Endodermal cell (in vitro differentiated cells): ENCODE measurements at regions not wholly inside any gene's neighbourhood (a gene's known extent, or its start where the extent isn't known, plus 50 kb on each side); places are given as distances from the start of the nearest gene placed in this dataset.
A peak's percentile ranks its signal among the peaks of the same experiment; 100 is the strongest.

ENCODE experiments used
- DNase-seq: peaks from one replicate; pipeline ENCODE4 v3.0.0-alpha.2; 2017
- H3K27ac ChIP-seq: 2 replicates; pipeline ENCODE4 v1.5.1; 2013; ENCODE audit warnings: mild to moderate bottlenecking, low read depth, low read length, moderate library complexity
- H3K27me3 ChIP-seq: 2 replicates; pipeline ENCODE4 v1.6.1; 2013; ENCODE audit warnings: mild to moderate bottlenecking, low read length, moderate library complexity; ENCODE audit not compliant: insufficient read depth, control insufficient read depth, poor library complexity, severe bottlenecking
- H3K36me3 ChIP-seq: 2 replicates; pipeline ENCODE4 v1.7.0; 2013; ENCODE audit warnings: mild to moderate bottlenecking, low read length, moderate library complexity; ENCODE audit not compliant: control insufficient read depth, insufficient read depth
- H3K4me1 ChIP-seq: one replicate; pipeline ENCODE4 v1.7.0; 2013; ENCODE audit warnings: low read length; ENCODE audit not compliant: control insufficient read depth, insufficient read depth
- H3K4me3 ChIP-seq: 2 replicates; pipeline ENCODE4 v1.5.1; 2013; ENCODE audit warnings: mild to moderate bottlenecking, low read length, moderate library complexity
- H3K9ac ChIP-seq: 2 replicates; pipeline ENCODE4 v1.6.1; 2013; ENCODE audit warnings: mild to moderate bottlenecking, low read length, moderate library complexity; ENCODE audit not compliant: poor library complexity, severe bottlenecking; ENCODE audit errors: extremely low read depth
- H3K9me3 ChIP-seq: 2 replicates; pipeline ENCODE4 v1.6.1; 2013; ENCODE audit warnings: mild to moderate bottlenecking, low read length, moderate library complexity; ENCODE audit not compliant: control insufficient read depth
- H3K27ac Mint-ChIP-seq: 2 replicates; pipeline ENCODE4 v1.8.0; 2020; ENCODE audit warnings: mixed read lengths
- H3K27me3 Mint-ChIP-seq: 2 replicates; pipeline ENCODE4 v1.8.0; 2021; ENCODE audit warnings: mild to moderate bottlenecking, mixed read lengths; ENCODE audit not compliant: insufficient read depth
- H3K36me3 Mint-ChIP-seq: 2 replicates; pipeline ENCODE4 v1.8.0; 2020; ENCODE audit warnings: low read depth, mixed read lengths
- H3K4me1 Mint-ChIP-seq: 2 replicates; pipeline ENCODE4 v1.8.0; 2020; ENCODE audit warnings: mixed read lengths
- H3K4me3 Mint-ChIP-seq: 2 replicates; pipeline ENCODE4 v1.8.0; 2020; ENCODE audit warnings: mild to moderate bottlenecking, moderate library complexity, mixed read lengths
- H3K9me3 Mint-ChIP-seq: 2 replicates; pipeline ENCODE4 v1.8.0; 2020; ENCODE audit warnings: mild to moderate bottlenecking, mixed read lengths
- CTCF ChIP-seq: fragments of 200-600 bp; sonication (generic); conservative IDR thresholded peaks from 2 replicates; pipeline ENCODE4 v1.5.0; 2021; ENCODE audit warnings: antibody characterized with exemption, mild to moderate bottlenecking
- WGBS, 2 experiments: methylation state at CpG; one replicate each; pipeline versions ENCODE4 v1.1.5 to v1.1.7; 2013; ENCODE audit warnings: missing lambda C conversion rate in 2 of 2, mixed read lengths in 1 of 2; ENCODE audit not compliant: insufficient coverage in 1 of 2, insufficient read length in 1 of 2; 5-methylcytosine and 5-hydroxymethylcytosine counted together

- 83 to 100% methylated on average over 1 to 5 of the region's 6 CpGs for WGBS, 2 experiments
- H3K27ac Mint-ChIP-seq, result no peak overlapping the region
- Histone ChIP-seq H3K9ac (no peak overlapping the region), H3K27ac (no peak overlapping the region), H3K9me3 (no peaks in the 10 kb centered on the region), H3K4me3 (no peak overlapping the region), H3K27me3 (peaks cover 11% of the 10 kb centered on the region), H3K36me3 (no peaks in the 10 kb centered on the region), H3K4me1 (no peaks in the 10 kb centered on the region)
- no peaks in the 10 kb centered on the region for H3K36me3 Mint-ChIP-seq
- peaks cover 28% of the 10 kb centered on the region for H3K27me3 Mint-ChIP-seq
- H3K4me1 Mint-ChIP-seq, result peaks cover 3% of the 10 kb centered on the region
- no peak overlapping the region for H3K4me3 Mint-ChIP-seq
- peaks cover 12% of the 10 kb centered on the region for H3K9me3 Mint-ChIP-seq
- DNase-seq, result peak; percentile 35
- no peak for TF ChIP-seq CTCF
These were observed 395.1 kb downstream of the SEC14L1 start for GRCh38 chr17:77535892-77536291.

GRCh38 chr17:77537566-77537965, 396.8 kb downstream of the SEC14L1 start:
- Histone ChIP-seq H3K27ac (no peak overlapping the region), H3K36me3 (no peaks in the 10 kb centered on the region), H3K9me3 (no peaks in the 10 kb centered on the region), H3K27me3 (peaks cover 16% of the 10 kb centered on the region), H3K4me1 (no peaks in the 10 kb centered on the region), H3K4me3 (no peak overlapping the region), H3K9ac (no peak overlapping the region)
- Mint-ChIP-seq H3K36me3 (no peaks in the 10 kb centered on the region), H3K4me1 (peaks cover 12% of the 10 kb centered on the region), H3K4me3 (no peak overlapping the region), H3K27ac (no peak overlapping the region), H3K27me3 (peaks cover 32% of the 10 kb centered on the region), H3K9me3 (peaks cover 12% of the 10 kb centered on the region)
- TF ChIP-seq CTCF, result no peak
- WGBS, 2 experiments, result 93 to 100% methylated on average over 1 to 6 of the region's 7 CpGs
- no peak for DNase-seq

GRCh38 chr17:77540531-77540930, 399.8 kb downstream of the SEC14L1 start:
- H3K4me3 ChIP-seq, result no peak overlapping the region
- Mint-ChIP-seq H3K27me3 (peaks cover 49% of the 10 kb centered on the region), H3K9me3 (no peaks in the 10 kb centered on the region), H3K4me3 (no peak overlapping the region), H3K4me1 (peaks cover 17% of the 10 kb centered on the region), H3K27ac (no peak overlapping the region), H3K36me3 (no peaks in the 10 kb centered on the region)
- WGBS, 2 experiments, result 75 to 83% methylated on average over 8 to 11 of the region's 11 CpGs
- H3K36me3 ChIP-seq, result no peaks in the 10 kb centered on the region
- DNase-seq, result no peak
- H3K9ac ChIP-seq, result no peak overlapping the region
- H3K27ac ChIP-seq, result peak overlapping the region; percentile 64
- peaks cover 16% of the 10 kb centered on the region for H3K27me3 ChIP-seq
- TF ChIP-seq CTCF, result no peak
- no peaks in the 10 kb centered on the region for H3K9me3 ChIP-seq
- no peaks in the 10 kb centered on the region for H3K4me1 ChIP-seq
